HG03039 (cell line): ENCODE measurements at regions not wholly inside any gene's neighbourhood (a gene's known extent, or its start where the extent isn't known, plus 50 kb on each side); places are given as distances from the start of the nearest gene placed in this dataset.
"Not testable (repeated sequence)": the region's sequence is repeated elsewhere in the genome, so short reads cannot be mapped to it uniquely, and the experiment has no call there.

Experiments
- ATAC-seq: cut with Tn5 transposase; IDR thresholded peaks from one replicate; pipeline ENCODE4 v1.9.1; 2021; ENCODE audit warnings: mild to moderate bottlenecking, moderate library complexity; ENCODE audit not compliant: unreplicated experiment

DNA sequence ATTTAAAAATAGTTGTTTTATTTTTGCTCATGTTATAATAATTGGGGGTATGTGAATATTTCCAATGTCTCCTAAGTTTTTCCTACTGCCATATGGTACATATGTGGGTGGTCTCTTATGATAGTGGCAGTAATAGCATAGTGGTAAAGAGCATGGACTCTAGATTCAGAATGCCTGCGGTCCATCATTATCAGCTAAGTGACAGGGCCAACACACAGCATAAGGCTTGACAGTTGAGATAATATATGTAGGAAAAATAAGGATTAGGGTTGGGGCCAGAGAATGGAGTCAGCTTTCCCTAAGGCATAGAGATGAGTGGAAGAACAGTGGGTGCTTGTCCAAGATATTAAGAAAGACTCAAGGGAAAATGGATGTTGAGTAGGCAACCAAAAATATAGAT is 2707.5 kb downstream of the PCDH7 start:
- no peak for ATAC-seq

DNA sequence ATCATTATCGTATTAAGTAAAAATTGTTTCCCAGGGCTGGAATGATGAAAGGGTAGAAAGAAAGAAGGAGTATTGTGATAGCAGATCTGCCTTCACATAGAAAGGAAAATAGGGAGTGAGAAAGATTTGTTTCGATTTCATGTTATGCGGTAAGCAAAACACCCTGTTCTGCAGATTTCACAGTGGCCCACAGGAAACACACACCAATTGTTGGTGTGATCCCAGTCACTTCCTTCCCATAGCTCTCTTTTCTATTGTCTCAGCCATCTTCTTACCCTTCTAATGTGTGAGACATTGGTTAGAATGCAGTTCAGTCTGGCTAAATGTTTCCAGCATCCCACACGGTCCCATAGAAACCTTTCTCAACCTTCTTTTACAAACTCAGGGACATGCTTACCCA is 2709.8 kb downstream of the PCDH7 start:
- ATAC-seq = no peak

DNA sequence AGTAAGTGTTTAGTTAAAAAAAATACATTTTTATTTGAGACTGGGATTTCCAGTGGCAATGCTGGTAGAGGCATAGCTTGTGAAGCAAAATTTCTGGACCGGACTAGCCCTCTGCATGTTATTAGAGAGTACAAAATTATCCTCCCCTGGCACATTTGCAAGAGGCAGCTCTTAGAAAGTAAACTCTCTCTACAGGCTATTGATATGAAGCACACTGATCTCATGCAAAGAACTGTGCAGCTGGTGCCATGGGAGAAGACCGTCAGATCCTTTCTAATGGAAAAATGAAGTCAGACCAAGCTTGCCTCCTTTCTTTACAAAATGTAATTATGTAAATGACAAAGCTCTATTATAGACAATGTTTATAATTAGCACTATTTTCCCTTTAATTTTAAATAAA is 2717.2 kb downstream of the PCDH7 start:
- ATAC-seq = no peak

DNA sequence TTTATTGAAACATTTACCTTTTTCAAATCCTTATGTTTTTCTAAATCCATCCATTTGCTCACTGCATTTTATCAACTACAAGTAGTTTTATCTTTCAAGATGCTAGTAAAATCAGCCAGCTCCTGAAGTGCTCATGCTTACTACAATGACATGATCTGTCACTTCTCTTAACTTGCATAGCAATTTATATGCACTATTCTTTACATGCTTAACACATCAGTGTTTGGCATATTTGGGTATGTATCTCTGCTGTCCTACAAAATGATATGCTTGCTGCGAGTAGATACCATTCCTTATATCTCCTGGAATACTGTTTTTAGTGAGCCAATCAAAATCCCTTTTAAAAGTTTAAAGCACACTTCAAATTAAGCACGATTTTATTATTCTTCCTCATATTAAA is 2726.8 kb downstream of the PCDH7 start:
- ATAC-seq = no peak

DNA sequence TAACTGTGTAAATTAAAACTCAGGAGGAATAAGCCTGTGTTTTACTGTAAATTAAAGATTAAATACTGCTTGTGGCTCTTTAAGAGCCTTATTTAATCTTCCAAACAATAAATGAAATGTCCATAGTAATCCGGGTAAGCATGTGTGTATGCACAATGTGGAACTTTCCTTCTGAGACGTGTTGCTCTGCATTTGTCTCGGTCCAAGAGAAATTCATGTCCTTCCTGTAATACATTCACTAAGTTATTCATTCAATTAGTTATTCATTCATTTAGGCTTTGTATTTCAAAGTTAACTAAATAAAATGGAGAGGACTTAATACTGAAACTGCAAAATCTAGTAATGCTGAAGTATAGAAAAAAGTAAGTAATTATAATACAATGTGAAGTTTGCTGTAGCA is 2728.8 kb downstream of the PCDH7 start:
- ATAC-seq = no peak

DNA sequence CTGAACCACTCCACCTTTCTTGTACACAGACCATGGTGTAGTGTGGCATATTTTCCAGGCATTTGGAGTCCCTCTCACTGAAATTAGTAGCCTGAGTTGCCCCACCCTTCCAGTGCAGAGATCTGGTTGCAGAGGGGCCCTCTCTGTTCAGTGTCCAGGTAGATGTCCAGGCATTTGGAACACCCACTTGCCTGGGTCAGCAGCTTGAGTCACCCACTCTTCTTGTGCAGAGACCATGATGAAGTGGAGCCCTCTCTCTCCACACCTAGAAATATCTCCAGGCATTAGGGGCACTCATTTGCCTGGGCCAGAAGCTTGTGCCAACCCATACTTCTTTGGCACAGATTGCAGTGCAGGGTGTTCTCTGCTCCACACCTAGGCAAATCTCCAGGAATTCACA is 2733.3 kb downstream of the PCDH7 start:
- no peak for ATAC-seq

DNA sequence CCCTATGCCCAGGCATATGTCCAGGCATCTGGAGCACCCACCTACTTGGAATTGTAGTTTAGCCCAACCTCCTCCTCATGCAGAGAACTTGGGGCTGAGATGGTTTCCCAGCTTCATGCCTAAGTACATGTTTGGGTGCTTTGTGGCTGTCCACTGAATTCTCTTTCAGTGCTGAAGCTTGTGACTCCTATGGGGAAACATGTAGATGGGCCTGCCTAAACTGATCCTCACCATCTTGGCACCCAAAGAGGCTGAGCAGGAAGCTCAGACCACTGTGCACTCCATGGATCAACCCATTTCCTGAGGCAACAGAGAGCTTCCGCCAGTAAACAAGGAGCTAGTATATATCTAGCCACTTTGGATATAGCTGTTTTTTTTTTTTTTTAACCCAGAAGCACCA is 2733.7 kb downstream of the PCDH7 start:
- no peak for ATAC-seq

DNA sequence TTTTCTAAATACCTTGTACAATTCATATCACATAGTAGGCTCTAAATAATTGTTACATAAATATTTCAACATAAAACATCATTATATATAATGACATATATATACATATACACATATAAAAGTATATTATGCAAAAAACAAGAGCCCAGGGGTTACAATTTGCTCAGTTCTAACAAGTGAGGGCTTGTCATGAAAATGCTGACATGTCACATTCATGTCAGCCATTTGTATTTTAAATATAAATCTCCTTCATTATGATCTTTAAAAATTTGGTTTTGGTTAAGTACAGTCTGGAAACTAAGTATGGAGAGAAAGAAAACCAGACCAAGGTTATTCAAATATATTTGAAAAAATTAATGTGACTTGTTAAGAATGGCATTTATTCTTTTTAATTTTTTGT is 2745.4 kb downstream of the PCDH7 start:
- ATAC-seq = no peak

DNA sequence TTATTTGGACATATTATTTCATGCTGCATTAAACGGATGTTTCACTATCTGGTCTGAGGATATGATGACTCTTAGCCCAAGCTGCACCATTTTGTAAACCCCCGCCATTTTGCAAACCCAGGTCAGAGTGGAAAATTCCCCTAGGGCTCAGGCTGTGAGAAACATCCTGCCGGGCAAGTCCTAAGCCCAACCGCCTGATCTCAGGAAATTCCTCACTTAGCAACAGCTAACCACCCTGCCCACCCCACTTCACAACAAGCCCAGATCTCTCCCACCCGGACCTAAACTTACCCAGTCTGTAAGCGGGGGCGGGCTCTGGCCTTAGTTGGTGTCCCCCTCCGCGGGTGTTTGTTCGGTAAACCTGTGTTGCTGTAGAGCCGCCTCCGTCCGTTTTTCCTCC is 2747.1 kb downstream of the PCDH7 start:
- no peak for ATAC-seq

DNA sequence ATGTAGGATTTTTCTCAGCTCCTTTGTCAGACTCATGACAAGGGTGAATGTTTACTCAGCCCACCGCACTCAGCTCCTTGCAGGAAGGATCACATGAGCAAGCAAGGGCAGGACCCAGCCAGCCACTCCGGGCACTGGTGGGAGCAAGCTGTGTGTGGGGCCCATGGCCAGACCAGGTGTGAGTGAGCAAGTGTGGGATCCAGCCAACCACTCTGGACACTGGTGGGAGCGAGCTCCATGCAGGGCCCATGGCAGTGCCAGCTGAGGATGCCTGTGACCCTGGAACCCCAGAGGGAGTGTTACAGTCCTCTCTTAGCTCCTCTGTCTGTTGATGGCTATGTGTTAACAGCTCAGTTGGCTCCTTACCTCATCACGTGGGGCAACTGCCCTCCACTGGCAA is 2750.6 kb downstream of the PCDH7 start:
- no peak for ATAC-seq

DNA sequence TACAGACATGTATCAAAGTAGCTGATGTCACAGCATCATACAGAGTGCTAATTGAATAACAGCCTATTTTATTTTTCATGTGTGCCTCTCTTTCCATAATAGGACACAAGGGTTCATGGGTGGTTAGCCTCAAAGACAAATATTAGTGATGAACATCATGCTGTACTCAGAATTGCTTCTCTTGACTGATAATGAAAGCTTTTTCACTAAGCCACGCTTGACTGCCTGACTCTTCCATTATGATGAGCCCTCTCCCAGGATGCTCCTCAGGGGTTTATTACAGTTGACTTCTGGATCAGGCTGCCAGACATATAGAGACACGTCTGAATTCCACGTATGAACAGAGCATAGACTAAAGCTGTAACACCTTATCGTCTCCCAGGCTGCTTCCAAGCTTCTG is 2757.5 kb downstream of the PCDH7 start:
- ATAC-seq = no peak

DNA sequence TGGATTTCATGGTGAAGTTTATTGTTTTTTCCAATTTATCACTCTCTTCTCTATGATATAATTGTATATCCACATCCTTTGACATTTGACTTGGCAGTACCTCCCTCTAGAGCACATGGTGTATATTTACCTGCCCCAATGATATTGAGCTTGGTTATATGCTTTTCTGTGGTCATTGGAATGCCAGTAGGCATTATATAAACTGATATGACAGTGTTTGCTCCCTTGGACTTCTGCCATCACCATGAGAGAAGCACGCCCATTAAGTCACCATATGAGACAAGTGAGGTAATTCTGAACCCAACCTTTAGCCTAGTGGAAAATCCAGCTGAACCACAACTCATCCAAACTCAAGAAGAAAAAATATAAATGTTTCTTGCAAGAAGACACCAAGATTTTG is 2761.5 kb downstream of the ARAP2 start:
- ATAC-seq = no peak

DNA sequence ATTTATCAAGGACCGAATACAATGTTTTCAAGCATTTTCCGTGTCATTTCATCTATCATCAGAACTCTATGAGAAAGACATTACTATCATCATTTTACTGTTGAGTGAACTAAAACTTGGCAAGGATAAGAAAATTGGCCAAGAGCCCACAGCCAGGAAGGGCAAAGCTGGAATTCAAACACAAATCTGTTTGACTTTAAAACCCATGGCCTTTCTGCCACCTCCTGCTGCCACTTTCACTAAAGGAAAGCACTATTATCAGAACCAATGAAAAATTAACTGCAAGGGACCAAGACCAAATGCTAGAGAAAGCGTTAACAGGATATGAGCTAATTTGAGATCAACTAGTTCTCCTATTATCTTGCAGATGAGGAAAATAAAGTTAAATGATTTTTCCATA is 2759.2 kb downstream of the ARAP2 start:
- ATAC-seq = no peak

DNA sequence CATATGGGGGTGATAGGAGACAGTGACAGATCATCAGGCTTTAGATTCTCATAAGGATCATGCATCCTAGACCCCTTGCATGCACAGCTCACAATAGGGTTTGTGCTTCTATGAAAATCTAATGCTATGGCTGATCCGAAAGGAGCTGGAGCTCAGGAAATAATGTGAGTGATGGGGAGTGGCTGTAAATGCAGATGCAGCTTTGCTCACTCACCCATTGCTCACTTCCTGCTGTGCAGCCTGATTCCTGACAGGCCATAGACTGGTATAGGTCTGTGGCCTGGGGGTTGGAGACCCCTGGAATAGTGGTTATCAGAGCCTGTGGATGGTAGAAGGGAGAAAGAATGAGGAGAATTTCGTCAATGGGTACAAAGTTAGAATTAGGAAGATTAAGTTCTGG is 2751.1 kb downstream of the ARAP2 start:
- no peak for ATAC-seq

DNA sequence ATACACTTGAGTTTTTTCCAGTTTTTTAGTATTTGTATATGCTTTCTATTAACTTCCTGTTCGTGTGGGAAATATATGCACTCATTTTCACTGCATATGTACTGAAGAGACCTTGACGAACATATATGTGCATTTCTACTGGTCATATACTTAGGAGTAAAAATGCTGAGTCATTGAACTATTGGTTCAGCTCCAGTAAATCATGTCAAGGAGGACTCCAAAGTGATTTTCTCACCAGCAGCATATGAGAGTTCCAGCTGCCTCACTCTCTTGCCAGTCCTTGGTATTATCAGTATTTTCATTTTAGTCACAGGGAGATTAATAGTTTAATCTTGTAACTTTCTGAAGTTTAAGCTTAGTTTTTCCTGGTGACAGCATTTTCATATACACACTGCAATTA is 2750.2 kb downstream of the ARAP2 start:
- no peak for ATAC-seq

DNA sequence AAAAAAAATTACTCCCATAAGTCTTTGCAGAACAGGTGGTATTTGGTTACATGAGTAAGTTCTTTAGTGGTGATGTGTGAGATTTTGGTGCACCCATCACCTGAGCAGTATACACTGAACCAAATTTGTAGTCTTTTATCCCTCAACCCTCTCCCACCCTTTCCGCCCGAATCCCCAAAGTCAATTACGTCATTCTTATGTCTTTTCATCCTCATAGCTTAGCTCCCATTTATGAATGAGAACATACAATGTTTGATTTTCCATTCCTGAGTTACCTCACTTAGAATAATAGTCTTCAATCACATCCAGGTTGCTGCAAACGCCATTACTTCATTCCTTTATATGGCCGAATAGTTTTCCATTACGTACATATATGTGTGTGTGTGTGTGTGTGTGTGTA is 2742.7 kb downstream of the ARAP2 start:
- not testable (repeated sequence) for ATAC-seq

DNA sequence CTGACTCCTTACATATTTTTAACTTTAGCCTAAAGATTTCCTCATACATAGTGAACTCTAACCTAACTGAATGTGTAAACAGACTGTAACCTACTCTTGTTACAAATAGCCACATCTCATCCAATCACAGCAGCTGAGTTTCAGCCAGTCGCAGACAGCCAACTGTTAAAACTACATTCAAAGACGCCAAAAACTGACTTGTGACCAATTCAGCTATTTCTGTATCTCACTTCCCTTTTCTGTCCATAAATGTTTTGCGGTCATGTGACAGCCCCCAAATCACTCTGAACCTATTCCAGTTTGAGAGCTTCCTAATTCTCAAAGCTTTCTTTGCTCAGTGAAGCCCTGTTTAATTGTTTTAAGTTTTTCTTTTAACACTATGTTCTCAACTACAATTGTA is 2731.9 kb downstream of the ARAP2 start:
- ATAC-seq = no peak

DNA sequence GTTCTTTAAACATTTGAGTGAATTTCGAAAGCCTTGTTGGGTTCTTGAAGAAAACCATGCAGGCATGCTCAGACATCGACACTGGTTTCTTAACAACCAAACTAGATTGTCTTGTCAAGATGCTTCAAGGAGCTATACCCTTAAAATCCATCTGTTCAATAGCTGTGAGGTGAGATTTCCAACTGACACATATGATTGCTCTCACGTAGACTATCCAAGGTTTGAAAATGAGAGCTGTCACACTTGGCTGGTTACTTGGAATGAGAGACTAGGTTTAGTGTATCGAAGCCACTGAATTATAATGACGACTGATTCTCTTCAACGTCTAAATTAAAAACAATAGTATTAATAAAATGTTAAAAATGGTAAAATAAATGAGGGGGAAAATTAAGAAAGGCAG is 2725.5 kb downstream of the ARAP2 start:
- no peak for ATAC-seq

DNA sequence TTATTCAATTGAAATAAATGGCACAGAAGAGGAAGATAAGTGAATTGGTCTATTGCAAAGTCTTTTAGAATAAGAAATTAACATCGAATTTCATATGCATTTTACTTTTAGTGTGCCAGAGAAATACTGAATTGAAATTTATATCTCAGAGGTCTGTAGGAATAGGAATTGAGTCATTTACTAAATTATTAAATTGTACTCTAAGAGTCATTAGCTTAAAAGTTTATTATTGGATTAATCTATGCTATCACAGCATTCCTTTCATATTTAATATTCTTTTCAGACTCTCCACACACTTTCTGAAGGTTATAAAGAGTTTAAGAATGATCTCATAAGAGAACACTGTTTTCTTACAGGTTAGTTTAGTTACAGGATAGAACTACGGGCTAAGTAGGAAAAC is 2711.5 kb downstream of the ARAP2 start:
- ATAC-seq = no peak

DNA sequence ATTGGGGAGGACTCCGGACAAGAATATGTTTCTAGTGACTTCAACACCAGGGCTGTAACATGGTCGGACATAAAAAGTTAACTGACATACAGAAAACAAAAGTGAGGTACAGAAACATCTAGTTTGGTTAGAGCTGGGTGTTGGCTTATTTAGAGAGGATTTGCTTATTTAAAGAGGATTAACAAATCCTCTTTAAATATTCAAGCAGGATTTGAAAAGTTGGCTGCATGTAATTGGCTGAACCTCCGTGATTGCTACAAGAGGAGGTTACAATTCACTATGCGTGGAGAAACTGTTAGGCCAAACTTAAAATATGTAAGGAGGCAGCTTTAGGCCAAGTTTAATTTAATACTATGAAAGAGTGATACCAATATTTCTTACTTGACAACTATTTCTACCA is 2707.4 kb downstream of the ARAP2 start:
- ATAC-seq = no peak

DNA sequence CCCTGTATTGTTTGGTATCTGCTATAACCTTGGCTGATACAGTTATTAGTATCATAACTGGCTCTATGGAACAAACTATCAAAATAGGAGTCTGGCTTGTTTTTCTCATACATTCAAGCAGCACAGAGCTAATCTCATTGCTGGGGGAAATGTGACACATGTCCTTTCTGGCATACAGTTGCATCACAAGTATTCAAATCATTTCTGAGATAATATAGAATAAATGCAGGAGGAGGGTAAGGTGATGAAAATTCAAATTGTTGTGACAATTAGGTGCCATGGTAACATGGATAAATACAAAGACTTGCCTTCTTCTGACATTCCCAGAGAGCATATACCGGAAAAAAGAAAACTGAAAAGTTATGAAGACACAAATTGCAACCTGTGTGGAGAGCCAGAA is 2706.8 kb downstream of the ARAP2 start:
- no peak for ATAC-seq

DNA sequence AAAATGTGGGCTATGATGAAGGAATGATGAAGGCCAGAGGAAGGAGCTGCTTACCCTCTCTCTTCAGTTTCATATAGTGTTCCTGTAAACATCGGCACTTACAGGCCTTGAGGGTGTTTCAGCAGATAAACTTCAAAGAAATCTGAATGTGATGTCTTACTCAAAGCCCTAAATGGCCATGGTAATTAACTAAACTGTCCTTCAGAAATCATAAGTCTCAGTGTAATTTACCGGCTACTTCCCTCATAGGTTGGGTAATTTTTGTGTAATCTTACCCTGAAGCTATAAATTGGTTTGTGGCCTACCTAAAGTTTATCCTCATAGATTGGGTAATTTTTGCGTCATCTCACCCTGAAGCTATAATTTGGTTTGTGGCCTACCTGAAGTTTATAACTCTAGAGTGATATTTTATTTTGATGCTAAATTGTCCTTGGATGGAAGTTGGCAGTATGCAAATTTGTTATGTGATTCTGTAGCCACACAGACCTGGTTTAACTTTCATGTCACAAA is 2700.3 kb downstream of the ARAP2 start:
- no peak for ATAC-seq

DNA sequence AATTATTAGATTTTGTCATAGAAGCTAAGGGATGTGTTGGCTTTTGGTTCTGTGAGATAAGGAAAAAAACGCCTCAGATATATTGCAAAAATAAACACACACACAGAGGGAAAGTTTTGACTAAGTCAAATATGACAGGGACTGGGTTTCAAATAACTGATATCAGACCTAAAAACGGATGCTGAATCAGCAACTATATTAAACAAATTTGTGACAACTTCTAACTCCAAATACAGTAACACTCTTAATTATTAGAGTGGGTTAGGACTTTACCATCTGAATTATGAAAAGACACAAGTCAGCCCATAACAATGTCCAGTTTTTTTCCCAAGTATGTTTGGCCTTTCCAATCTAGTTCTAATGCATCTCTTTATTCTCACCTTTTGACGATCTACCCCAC is 2693.1 kb downstream of the ARAP2 start:
- ATAC-seq = no peak

DNA sequence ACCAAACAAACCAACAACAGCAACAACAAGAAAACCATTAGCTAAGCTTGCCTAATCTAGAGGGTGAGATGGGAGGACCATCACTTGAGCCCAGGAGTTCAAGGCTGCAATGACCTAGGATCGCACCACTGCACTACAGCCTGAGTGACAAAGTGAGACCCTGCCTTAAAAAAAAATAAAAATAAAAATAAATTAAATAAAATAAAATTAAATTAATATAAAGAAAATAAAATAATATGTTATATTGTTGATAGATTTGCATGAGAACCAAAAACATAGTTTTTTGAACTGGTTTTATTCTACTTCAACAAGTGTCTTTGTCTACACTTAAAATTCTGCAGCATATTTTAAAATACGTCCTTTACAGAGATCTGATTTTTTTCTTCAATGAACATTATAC is 2683.1 kb downstream of the ARAP2 start:
- ATAC-seq = no peak
